HepG2 (cell line): ENCODE measurements at regions not wholly inside any gene's neighbourhood (a gene's known extent, or its start where the extent isn't known, plus 50 kb on each side); places are given as distances from the start of the nearest gene placed in this dataset.

Experiments
- ATAC-seq: fragments of 200-7000 bp; cut with Tn5 transposase; 3 replicates; pipeline ENCODE4 v1.9.1; 2020; ENCODE audit warnings: mild to moderate bottlenecking, moderate library complexity
- BruUV-seq: library from RNA; stranded (reverse); fragments of 400-500 nt; replicated peaks from 2 replicates; lab custom pipeline; 2021; lab: Mats Ljungman, UMichigan
- CTCF ChIA-PET: fragments of 300-600 bp; formaldehyde crosslinking; extraction: SDS; loops from one replicate; lab custom pipeline; 2021; ENCODE audit warnings: low total read pairs, inconsistent platforms, low intra/inter-chr PET ratio; lab: Yijun Ruan, JAX
- POLR2A ChIA-PET: fragments of 350-600 bp; sonication (Branson Sonifier 250); formaldehyde crosslinking; loops from one replicate; lab custom pipeline; 2020; ENCODE audit warnings: antibody characterized with exemption, inconsistent platforms; lab: Yijun Ruan, JAX
- DNase-seq: peaks from one replicate; pipeline ENCODE4 v3.0.0-alpha.2; 2015; ENCODE audit warnings: low spot score
- FAIRE-seq: peaks from 3 replicates; lab custom pipeline; 2011; peaks lifted over from hg19 to GRCh38; lab: Jason Lieb, UNC
- H2AFZ ChIP-seq: one replicate; pipeline ENCODE4 v1.6.1; 2011; ENCODE audit warnings: low read length, inconsistent platforms
- H3K27ac ChIP-seq: fragments of 300-600 bp; 3 replicates; pipeline ENCODE4 v1.8.0; 2011; ENCODE audit warnings: mixed run types, mild to moderate bottlenecking, mixed read lengths, low read length, inconsistent platforms; ENCODE audit not compliant: insufficient read depth; ENCODE audit errors: extremely low read length
- H3K27me3 ChIP-seq, 2 experiments: fragments of 200-600 bp in 1 of 2; 2 replicates in 1 of 2; 3 replicates in 1 of 2; pipeline versions ENCODE4 v1.6.0 to v1.8.0; 2011; ENCODE audit warnings: low read length in 2 of 2, mild to moderate bottlenecking in 2 of 2, moderate library complexity in 2 of 2, inconsistent platforms in 1 of 2; ENCODE audit not compliant: insufficient read depth in 2 of 2, control insufficient read depth in 1 of 2
- H3K36me3 ChIP-seq, 2 experiments: fragments of 200-600 bp in 1 of 2; replicated peaks in 1 of 2; 2 replicates in 1 of 2; 3 replicates in 1 of 2; pipeline versions ENCODE4 v1.5.1 to v1.8.0; 2011; ENCODE audit warnings: low read length in 2 of 2, inconsistent platforms in 1 of 2; ENCODE audit not compliant: insufficient read depth in 2 of 2, control insufficient read depth in 1 of 2
- H3K4me1 ChIP-seq: 2 replicates; pipeline ENCODE4 v1.5.1; 2012; ENCODE audit warnings: low read length, inconsistent platforms; ENCODE audit not compliant: insufficient read depth
- H3K4me2 ChIP-seq: 2 replicates; pipeline ENCODE4 v1.6.0; 2011; ENCODE audit warnings: low read depth, low read length, inconsistent platforms
- H3K4me3 ChIP-seq, 3 experiments: fragments of 200-600 bp in 1 of 3; sonication (generic), shearing (Covaris generic) in 1 of 3; replicated peaks in 1 of 3; 2 replicates each; pipeline ENCODE4 v1.5.1; 2011 to 2016; ENCODE audit warnings: low read length in 3 of 3, inconsistent platforms in 2 of 3, low read depth in 2 of 3, mild to moderate bottlenecking in 2 of 3, control low read depth in 1 of 3, mixed read lengths in 1 of 3; ENCODE audit not compliant: insufficient read depth in 1 of 3
- H3K79me2 ChIP-seq: one replicate; pipeline ENCODE4 v1.6.1; 2011; ENCODE audit warnings: low read length, inconsistent platforms; ENCODE audit not compliant: insufficient read depth
- H3K9ac ChIP-seq: 2 replicates; pipeline ENCODE4 v1.6.0; 2011; ENCODE audit warnings: mild to moderate bottlenecking, low read depth, low read length, inconsistent platforms; ENCODE audit not compliant: insufficient read depth
- H3K9me3 ChIP-seq: 2 replicates; pipeline ENCODE4 v1.5.1; 2012; ENCODE audit warnings: mild to moderate bottlenecking, low read length
- H4K20me1 ChIP-seq: 2 replicates; pipeline ENCODE4 v1.6.0; 2011; ENCODE audit warnings: inconsistent platforms, mild to moderate bottlenecking, low read length, moderate library complexity; ENCODE audit not compliant: insufficient read depth
- FOXM1 ChIP-seq: sonication (generic); formaldehyde crosslinking; IDR thresholded peaks from 2 replicates; pipeline ENCODE4 v1.5.0; 2020; ENCODE audit warnings: missing genetic modification reagents
- GLI4 ChIP-seq: sonication (generic); formaldehyde crosslinking; IDR thresholded peaks from 2 replicates; pipeline ENCODE4 v1.5.1; 2020; ENCODE audit warnings: missing genetic modification reagents, mild to moderate bottlenecking, moderate library complexity, borderline replicate concordance
- HNRNPUL1 ChIP-seq: fragments of 200-400 bp; formaldehyde crosslinking; IDR thresholded peaks from 2 replicates; pipeline ENCODE4 v1.6.1; 2017; ENCODE audit warnings: low read depth, mild to moderate bottlenecking, low read length, moderate library complexity
- HOXA7 ChIP-seq: sonication (generic); formaldehyde crosslinking; IDR thresholded peaks from 2 replicates; pipeline ENCODE4 v1.8.1; 2022; ENCODE audit warnings: mild to moderate bottlenecking, missing genetic modification reagents, moderate library complexity
- HOXD1 ChIP-seq: sonication (generic); formaldehyde crosslinking; IDR thresholded peaks from 2 replicates; pipeline ENCODE4 v1.5.0; 2020; ENCODE audit warnings: missing genetic modification reagents
- NFYC ChIP-seq: IDR thresholded peaks from 2 replicates; pipeline ENCODE4 v1.6.1; 2016; ENCODE audit warnings: missing genetic modification reagents, missing compliant biosample characterization
- RAD21 ChIP-seq: fragments of 450-650 bp; formaldehyde crosslinking; IDR thresholded peaks from 2 replicates; pipeline ENCODE4 v1.5.0; 2020; ENCODE audit warnings: mild to moderate bottlenecking
- RFXAP ChIP-seq: sonication (generic); formaldehyde crosslinking; IDR thresholded peaks from 2 replicates; pipeline ENCODE4 v1.4.0; 2020; ENCODE audit warnings: missing genetic modification reagents, borderline replicate concordance
- SMYD3 ChIP-seq: sonication (generic); formaldehyde crosslinking; IDR thresholded peaks from 2 replicates; pipeline ENCODE4 v1.8.1; 2023; ENCODE audit warnings: mild to moderate bottlenecking, missing genetic modification reagents
- TRAFD1 ChIP-seq: sonication (generic); formaldehyde crosslinking; IDR thresholded peaks from 2 replicates; pipeline ENCODE4 v1.5.1; 2020; ENCODE audit warnings: missing genetic modification reagents, mild to moderate bottlenecking, borderline replicate concordance
- UBTF ChIP-seq: sonication (generic); formaldehyde crosslinking; IDR thresholded peaks from 2 replicates; pipeline ENCODE4 v1.4.0; 2020; ENCODE audit warnings: mild to moderate bottlenecking, missing genetic modification reagents
- XBP1 ChIP-seq: sonication (generic); formaldehyde crosslinking; IDR thresholded peaks from 2 replicates; pipeline ENCODE4 v1.5.0; 2020; ENCODE audit warnings: missing genetic modification reagents
- ZNF605 ChIP-seq: sonication (generic); formaldehyde crosslinking; IDR thresholded peaks from 2 replicates; pipeline ENCODE4 v1.8.0; 2022; ENCODE audit warnings: mild to moderate bottlenecking, missing genetic modification reagents
- ZSCAN12 ChIP-seq: sonication (generic); formaldehyde crosslinking; IDR thresholded peaks from 2 replicates; pipeline ENCODE4 v1.9.0; 2021; ENCODE audit warnings: mild to moderate bottlenecking, missing genetic modification reagents
- WGBS: methylation state at CpG from one replicate; pipeline ENCODE4 v1.1.6; 2017; ENCODE audit warnings: low lambda C conversion rate; 5-methylcytosine and 5-hydroxymethylcytosine counted together
- in situ Hi-C: cut with HindIII; loops from 2 replicates; pipeline ENCODE4 v1.10.0; 2017; ENCODE audit warnings: low pct_unique_long_range_greater_than_20kb; ENCODE audit not compliant: extremely low pct_ligation_motif_present
- intact Hi-C: fragments of 100-400 bp; cut with micrococcal nuclease; formaldehyde crosslinking; loops from one replicate; pipeline ENCODE4 v1.10.0; 2022; ENCODE audit not compliant: unreplicated experiment

- TF ChIP-seq TRAFD1 = no peak
- TF ChIP-seq RFXAP (CRISPR knock-in tag) = no peak
- TF ChIP-seq GLI4 (CRISPR knock-in tag) = no peak
- TF ChIP-seq ZNF605 (CRISPR knock-in tag) = no peak
- no peak for TF ChIP-seq HNRNPUL1
- TF ChIP-seq UBTF = no peak
- no peak for TF ChIP-seq FOXM1 (CRISPR knock-in tag)
- TF ChIP-seq HOXA7 (CRISPR knock-in tag) = no peak
- TF ChIP-seq RAD21 = no peak
Measured at GRCh38 chr18:43372773-43373172, 95.5 kb upstream of the SYT4 start (continued).

- BruUV-seq = no TSS peak
- Histone ChIP-seq H2AFZ (no peak overlapping the region), H3K9me3 (peaks cover 12% of the 10 kb centered on the region; the same call in 1 of the 2 replicates), H3K9ac (no peak overlapping the region), H3K27me3 (no peaks in the 10 kb centered on the region), H3K36me3 (no peaks in the 10 kb centered on the region), H4K20me1 (no peaks in the 10 kb centered on the region), H3K4me3 (no peak overlapping the region), H3K79me2 (no peaks in the 10 kb centered on the region), H3K4me2 (no peak overlapping the region), H3K27ac (no peak overlapping the region), H3K4me1 (no peaks in the 10 kb centered on the region)
- ATAC-seq (no peak), DNase-seq (no peak), FAIRE-seq (no peak)
- POLR2A ChIA-PET = no interaction called here
- 0% methylated on average over 4 of the region's 4 CpGs for WGBS
- TF ChIP-seq NFYC = no peak
- no peak for TF ChIP-seq SMYD3 (CRISPR knock-in tag)
- TF ChIP-seq HOXD1 (CRISPR knock-in tag) = no peak
- TF ChIP-seq XBP1 (CRISPR knock-in tag) = no peak
- TF ChIP-seq ZSCAN12 (CRISPR knock-in tag) = no peak
- in situ Hi-C loops = no loop called here
- intact Hi-C loops = no loop called here
- CTCF ChIA-PET = no interaction called here
Measured at GRCh38 chr18:43380104-43380672, 102.9 kb upstream of the SYT4 start.
